CD4-positive, CD25-positive, alpha-beta regulatory T cell (primary cell): ENCODE measurements at regions not wholly inside any gene's neighbourhood (a gene's known extent, or its start where the extent isn't known, plus 50 kb on each side); places are given as distances from the start of the nearest gene placed in this dataset.

Experiments
- ATAC-seq, 2 donors: fragments of 150-1000 bp; cut with Tn5 transposase; one replicate each; pipeline ENCODE4 v1.10.0; 2021; ENCODE audit warnings: low read depth in 2 of 2, moderate number of reproducible peaks in 2 of 2, moderate library complexity in 1 of 2
- DNase-seq, 3 donors: peaks; one replicate each; pipeline versions ENCODE4 v3.0.0 to v3.0.0-alpha.2; 2012 to 2022; ENCODE audit warnings: mixed read lengths in 1 of 3
- H3K27ac ChIP-seq: one replicate; pipeline ENCODE4 v1.7.0; 2013; ENCODE audit warnings: mild to moderate bottlenecking, low read length; ENCODE audit not compliant: insufficient read depth, poor library complexity, severe bottlenecking
- H3K27me3 ChIP-seq: one replicate; pipeline ENCODE4 v1.7.0; 2013; ENCODE audit warnings: low read length; ENCODE audit not compliant: control insufficient read depth, insufficient read depth
- H3K36me3 ChIP-seq: one replicate; pipeline ENCODE4 v1.7.0; 2013; ENCODE audit warnings: mild to moderate bottlenecking, low read length, moderate library complexity; ENCODE audit not compliant: control insufficient read depth, insufficient read depth
- H3K4me1 ChIP-seq: 2 replicates; pipeline ENCODE4 v1.7.0; 2013; ENCODE audit warnings: mild to moderate bottlenecking, low read length; ENCODE audit not compliant: insufficient read depth, control insufficient read depth, poor library complexity, severe bottlenecking
- H3K4me3 ChIP-seq: one replicate; pipeline ENCODE4 v1.7.0; 2013; ENCODE audit warnings: low read depth, mild to moderate bottlenecking, low read length, moderate library complexity
- H3K9me3 ChIP-seq, 2 experiments: 1 replicate in 1 of 2; 2 replicates in 1 of 2; pipeline ENCODE4 v1.7.0; 2013; ENCODE audit warnings: low read length in 2 of 2, mild to moderate bottlenecking in 1 of 2, moderate library complexity in 1 of 2; ENCODE audit not compliant: control insufficient read depth in 2 of 2
- H3K27ac Mint-ChIP-seq, 3 donors: one replicate each; pipeline ENCODE4 v1.8.0; 2020 to 2022; ENCODE audit warnings: mild to moderate bottlenecking in 3 of 3, mixed read lengths in 3 of 3, moderate library complexity in 2 of 3
- H3K27me3 Mint-ChIP-seq: one replicate; pipeline ENCODE4 v1.8.0; 2022; ENCODE audit warnings: mild to moderate bottlenecking, mixed read lengths
- H3K36me3 Mint-ChIP-seq: one replicate; pipeline ENCODE4 v1.8.0; 2020; ENCODE audit warnings: mixed read lengths
- H3K4me1 Mint-ChIP-seq, 4 donors: one replicate each; pipeline ENCODE4 v1.8.0; 2020 to 2022; ENCODE audit warnings: mixed read lengths in 4 of 4, mild to moderate bottlenecking in 1 of 4
- H3K4me3 Mint-ChIP-seq, 4 donors: one replicate each; pipeline ENCODE4 v1.8.0; 2020 to 2022; ENCODE audit warnings: mild to moderate bottlenecking in 4 of 4, mixed read lengths in 4 of 4, moderate library complexity in 3 of 4
- H3K9me3 Mint-ChIP-seq, 7 donors: one replicate each; pipeline ENCODE4 v1.8.0; 2020 to 2022; ENCODE audit warnings: mixed read lengths in 7 of 7, mild to moderate bottlenecking in 3 of 7, moderate library complexity in 2 of 7

- Mint-ChIP-seq H3K4me1 (no peaks in the 10 kb centered on the region), H3K9me3 (peaks cover 0 to 2% (median 0%) of the 10 kb centered on the region in 7 donors), H3K36me3 (no peaks in the 10 kb centered on the region), H3K27me3 (no peaks in the 10 kb centered on the region), H3K27ac (no peak overlapping the region), H3K4me3 (no peak overlapping the region)
- Histone ChIP-seq H3K4me3 (no peak overlapping the region), H3K9me3 (no peaks in the 10 kb centered on the region), H3K36me3 (no peaks in the 10 kb centered on the region), H3K27ac (no peak overlapping the region), H3K27me3 (no peaks in the 10 kb centered on the region), H3K4me1 (no peaks in the 10 kb centered on the region)
- ATAC-seq (no peak), DNase-seq (no peak)
Observed at GRCh38 chr1:244165021-244165420, 113.9 kb downstream of the ZBTB18 start.

GRCh38 chr1:244165701-244166100, 114.6 kb downstream of the ZBTB18 start:
- no peaks in the 10 kb centered on the region for H3K36me3 Mint-ChIP-seq
- no peak for DNase-seq

GRCh38 chr1:244171241-244171985, 120.3 kb downstream of the ZBTB18 start:
- DNase-seq, result no peak

More at GRCh38 chr1:244165701-244166100, 114.6 kb downstream of the ZBTB18 start:
- no peak overlapping the region for H3K4me3 ChIP-seq
- H3K27me3 ChIP-seq, result no peaks in the 10 kb centered on the region
- Mint-ChIP-seq H3K4me3 (no peak overlapping the region), H3K27me3 (no peaks in the 10 kb centered on the region), H3K9me3 (peaks cover 0 to 2% (median 0%) of the 10 kb centered on the region in 7 donors), H3K4me1 (no peaks in the 10 kb centered on the region), H3K27ac (no peak overlapping the region)
- H3K4me1 ChIP-seq, result no peaks in the 10 kb centered on the region
- no peaks in the 10 kb centered on the region for H3K9me3 ChIP-seq
- no peak overlapping the region for H3K27ac ChIP-seq
- ATAC-seq, result no peak
- H3K36me3 ChIP-seq, result no peaks in the 10 kb centered on the region

GRCh38 chr1:244173240-244173639, 122.2 kb downstream of the ZBTB18 start:
- Mint-ChIP-seq H3K27me3 (no peaks in the 10 kb centered on the region), H3K27ac (no peak overlapping the region), H3K4me1 (no peaks in the 10 kb centered on the region), H3K4me3 (no peak overlapping the region), H3K9me3 (no peaks in the 10 kb centered on the region), H3K36me3 (no peaks in the 10 kb centered on the region)
- Histone ChIP-seq H3K36me3 (no peaks in the 10 kb centered on the region), H3K27ac (no peak overlapping the region), H3K4me3 (no peak overlapping the region), H3K4me1 (no peaks in the 10 kb centered on the region), H3K9me3 (no peaks in the 10 kb centered on the region), H3K27me3 (peaks cover 5% of the 10 kb centered on the region)
- ATAC-seq (no peak), DNase-seq (no peak)

More at GRCh38 chr1:244171241-244171985, 120.3 kb downstream of the ZBTB18 start:
- Histone ChIP-seq H3K9me3 (no peaks in the 10 kb centered on the region), H3K27ac (no peak overlapping the region), H3K27me3 (no peaks in the 10 kb centered on the region), H3K4me3 (no peak overlapping the region), H3K4me1 (no peaks in the 10 kb centered on the region), H3K36me3 (no peaks in the 10 kb centered on the region)
- no peaks in the 10 kb centered on the region for H3K9me3 Mint-ChIP-seq
- H3K4me3 Mint-ChIP-seq, result no peak overlapping the region
- H3K27ac Mint-ChIP-seq, result no peak overlapping the region
- ATAC-seq, result no peak
- H3K27me3 Mint-ChIP-seq, result no peaks in the 10 kb centered on the region
- H3K36me3 Mint-ChIP-seq, result no peaks in the 10 kb centered on the region
- H3K4me1 Mint-ChIP-seq, result no peaks in the 10 kb centered on the region

- Mint-ChIP-seq H3K4me1 (no peaks in the 10 kb centered on the region), H3K27ac (no peak overlapping the region), H3K4me3 (no peak overlapping the region), H3K27me3 (no peaks in the 10 kb centered on the region), H3K9me3 (no peaks in the 10 kb centered on the region), H3K36me3 (no peaks in the 10 kb centered on the region)
- peaks cover 5% of the 10 kb centered on the region for H3K27me3 ChIP-seq
- DNase-seq (no peak), ATAC-seq (no peak)
- no peaks in the 10 kb centered on the region for H3K36me3 ChIP-seq
- H3K27ac ChIP-seq, result no peak overlapping the region
- H3K4me1 ChIP-seq, result no peaks in the 10 kb centered on the region
- no peak overlapping the region for H3K4me3 ChIP-seq
- no peaks in the 10 kb centered on the region for H3K9me3 ChIP-seq
Observed at GRCh38 chr1:244173769-244174168, 122.7 kb downstream of the ZBTB18 start.

GRCh38 chr1:244174922-244175521, 123.9 kb downstream of the ZBTB18 start:
- no peak for ATAC-seq
- Histone ChIP-seq H3K9me3 (no peaks in the 10 kb centered on the region), H3K4me3 (no peak overlapping the region), H3K36me3 (no peaks in the 10 kb centered on the region), H3K27ac (no peak overlapping the region), H3K27me3 (peaks cover 5% of the 10 kb centered on the region), H3K4me1 (no peaks in the 10 kb centered on the region)
- H3K27ac Mint-ChIP-seq, result no peak overlapping the region
- H3K9me3 Mint-ChIP-seq, result peaks cover 0 to 1% (median 0%) of the 10 kb centered on the region in 7 donors
- no peaks in the 10 kb centered on the region for H3K4me1 Mint-ChIP-seq
- H3K4me3 Mint-ChIP-seq, result no peak overlapping the region
- H3K36me3 Mint-ChIP-seq, result no peaks in the 10 kb centered on the region
- H3K27me3 Mint-ChIP-seq, result no peaks in the 10 kb centered on the region
- no peak for DNase-seq

GRCh38 chr1:244176201-244176600, 125.1 kb downstream of the ZBTB18 start:
- Histone ChIP-seq H3K27ac (no peak overlapping the region), H3K9me3 (no peaks in the 10 kb centered on the region), H3K36me3 (no peaks in the 10 kb centered on the region), H3K4me3 (no peak overlapping the region), H3K4me1 (no peaks in the 10 kb centered on the region), H3K27me3 (peaks cover 5% of the 10 kb centered on the region)
- Mint-ChIP-seq H3K27me3 (no peaks in the 10 kb centered on the region), H3K9me3 (peaks cover 0 to 1% (median 0%) of the 10 kb centered on the region in 7 donors), H3K4me1 (no peaks in the 10 kb centered on the region), H3K4me3 (no peak overlapping the region), H3K27ac (no peak overlapping the region), H3K36me3 (no peaks in the 10 kb centered on the region)
- ATAC-seq (no peak), DNase-seq (no peak)

- Mint-ChIP-seq H3K36me3 (no peaks in the 10 kb centered on the region), H3K9me3 (peaks cover 0 to 1% (median 0%) of the 10 kb centered on the region in 7 donors), H3K27me3 (no peaks in the 10 kb centered on the region), H3K4me1 (no peaks in the 10 kb centered on the region), H3K27ac (no peak overlapping the region), H3K4me3 (no peak overlapping the region)
- ATAC-seq (no peak), DNase-seq (no peak)
- H3K36me3 ChIP-seq, result no peaks in the 10 kb centered on the region
- H3K4me1 ChIP-seq, result no peaks in the 10 kb centered on the region
- no peaks in the 10 kb centered on the region for H3K9me3 ChIP-seq
- no peak overlapping the region for H3K27ac ChIP-seq
- H3K27me3 ChIP-seq, result peaks cover 5% of the 10 kb centered on the region
- H3K4me3 ChIP-seq, result no peak overlapping the region
Observed at GRCh38 chr1:244180256-244180655, 129.2 kb downstream of the ZBTB18 start.
